HG02938 (cell line): ENCODE measurements at regions not wholly inside any gene's neighbourhood (a gene's known extent, or its start where the extent isn't known, plus 50 kb on each side); places are given as distances from the start of the nearest gene placed in this dataset.
"Not testable (repeated sequence)": the region's sequence is repeated elsewhere in the genome, so short reads cannot be mapped to it uniquely, and the experiment has no call there.

Experiments
- ATAC-seq: cut with Tn5 transposase; IDR thresholded peaks from one replicate; pipeline ENCODE4 v1.9.1; 2021; ENCODE audit warnings: mild to moderate bottlenecking, moderate library complexity; ENCODE audit not compliant: unreplicated experiment

DNA sequence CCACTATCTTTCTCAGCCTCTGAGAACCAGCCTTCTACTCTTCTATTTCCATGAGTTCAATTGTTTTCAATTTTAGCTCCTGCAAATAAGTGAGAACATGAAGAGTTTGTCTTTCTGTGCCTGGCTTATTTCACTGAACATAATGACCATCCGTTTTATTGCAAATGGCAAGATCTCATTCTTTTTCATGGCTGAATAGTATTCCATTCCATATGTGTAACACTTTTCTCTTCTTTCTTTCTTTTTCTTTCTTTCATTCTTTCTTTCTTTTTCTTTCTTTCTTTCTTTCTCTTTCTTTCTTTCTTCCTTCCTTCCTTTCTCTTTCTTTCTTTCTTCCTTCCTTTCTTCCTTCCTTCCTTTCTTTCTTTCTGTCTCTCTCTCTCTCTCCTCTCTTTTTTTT, 228.7 kb downstream of the SHOX start:
- ATAC-seq: no peak

DNA sequence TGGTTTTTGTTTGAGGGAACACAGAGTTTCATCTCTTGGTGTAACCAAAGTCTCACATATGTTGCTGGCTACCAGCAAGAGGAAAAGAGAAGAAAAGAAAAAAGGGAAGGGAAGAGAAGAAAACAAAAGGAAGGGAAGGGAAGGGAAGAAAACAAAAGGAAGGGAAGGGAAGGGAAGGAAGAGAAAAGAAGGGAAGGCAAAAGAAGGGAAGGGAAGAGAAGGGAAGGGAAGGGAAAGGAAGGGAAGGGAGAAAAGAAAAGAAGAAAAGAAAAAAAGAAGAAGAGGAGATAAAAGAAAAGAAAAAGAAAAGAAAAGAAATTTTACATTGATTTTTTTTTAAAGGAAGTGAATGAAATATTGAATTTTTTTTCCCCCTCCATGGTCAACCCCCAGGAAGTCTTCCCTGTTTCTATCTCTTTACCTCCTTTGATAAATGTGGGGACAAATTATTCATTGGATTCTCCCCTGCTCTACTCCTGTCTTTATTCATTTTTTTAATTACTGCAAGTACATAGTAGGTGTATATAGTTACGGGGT, 228.0 kb downstream of the SHOX start:
- ATAC-seq: no peak

DNA sequence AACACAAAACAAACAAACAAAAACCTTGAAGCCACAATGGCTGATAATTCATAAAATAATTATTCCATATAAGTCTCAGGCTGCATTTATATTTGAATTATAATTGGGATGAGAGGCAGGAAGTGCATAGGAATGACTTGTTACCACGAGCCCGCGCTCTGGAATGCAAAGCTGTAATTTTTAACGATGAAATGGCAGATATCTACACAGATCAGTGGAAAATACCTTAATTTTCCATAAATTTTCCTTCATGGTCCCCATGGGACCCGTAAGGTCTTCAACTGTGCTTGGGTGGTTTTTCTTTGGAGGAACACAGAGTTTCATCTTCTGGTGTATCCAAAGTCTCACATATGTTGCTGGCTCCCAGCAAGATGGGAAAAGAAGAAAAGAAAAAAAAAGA, 226.8 kb downstream of the SHOX start:
- no peak for ATAC-seq

DNA sequence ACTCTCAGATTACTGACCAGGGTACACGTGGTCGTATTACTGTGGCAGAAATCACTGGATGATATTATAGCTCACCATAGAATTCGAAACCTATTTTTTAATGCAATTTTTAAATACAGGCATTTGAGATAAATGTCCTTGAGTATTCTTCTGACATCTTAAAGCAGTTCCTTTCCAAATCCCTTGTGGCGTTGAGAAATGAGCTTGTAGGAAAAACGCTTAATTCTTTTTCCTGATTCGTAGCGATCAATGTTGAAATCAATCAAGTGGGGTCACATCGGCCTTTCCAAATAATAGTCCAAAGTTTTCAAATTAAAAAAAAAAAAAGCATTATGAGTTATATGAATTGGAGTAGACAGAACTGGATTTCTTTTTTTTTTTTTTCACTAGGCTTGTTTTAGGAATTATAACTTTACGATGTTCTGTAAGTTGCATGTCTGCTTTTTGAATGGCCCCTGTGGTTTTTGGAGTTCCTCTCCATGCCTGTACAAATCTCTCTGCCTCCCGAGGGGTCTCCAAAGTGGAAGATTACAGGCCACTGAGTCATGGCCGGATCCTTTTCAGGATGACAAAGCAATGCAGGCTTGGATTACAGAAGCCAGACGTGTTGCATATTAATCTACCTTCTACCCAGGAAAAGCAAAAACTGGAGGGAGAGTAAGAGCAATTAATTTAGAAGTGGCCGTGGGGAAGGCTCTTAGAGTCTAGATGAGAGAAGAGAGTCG, 226.1 kb downstream of the SHOX start:
- no peak for ATAC-seq

DNA sequence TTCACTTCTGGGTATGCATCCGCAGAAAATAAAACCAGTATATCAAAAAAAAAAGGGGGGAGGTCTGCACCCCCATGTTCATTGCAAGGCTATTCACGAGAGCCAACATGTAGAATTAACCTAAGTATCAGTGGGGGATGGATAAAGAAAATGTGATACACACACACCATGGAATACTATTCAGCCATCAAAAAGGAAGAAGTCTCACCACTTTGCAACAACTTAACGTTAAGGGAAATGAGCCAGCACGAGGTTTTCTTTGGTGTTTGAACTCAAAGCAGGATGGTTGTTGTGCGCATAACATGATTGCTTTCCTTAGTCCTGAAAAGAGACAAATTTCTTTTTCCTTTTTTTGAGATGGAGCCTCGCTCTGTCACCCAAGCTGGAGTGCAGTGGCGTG, 222.7 kb downstream of the SHOX start:
- no peak for ATAC-seq

DNA sequence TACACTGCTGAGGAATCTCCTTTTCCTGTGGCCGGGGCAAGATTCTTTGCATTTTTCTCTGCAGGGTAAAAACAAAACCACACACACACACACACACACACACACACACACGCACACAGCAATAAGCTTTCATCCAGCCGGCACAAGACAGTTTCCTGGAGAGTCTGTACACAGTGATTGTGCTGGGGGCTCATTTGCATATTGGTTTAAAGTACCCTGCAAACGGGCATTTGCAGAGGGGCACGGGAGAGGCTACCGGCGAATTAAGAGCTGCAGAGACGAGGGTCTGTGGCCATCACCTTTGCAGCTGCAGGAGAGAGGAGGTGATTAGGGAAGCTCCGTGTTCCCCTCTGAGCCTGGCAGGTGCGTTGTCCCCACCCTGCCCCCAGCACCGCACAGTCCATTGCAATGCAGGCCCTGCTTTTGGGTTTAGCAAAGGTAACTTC, 219.9 kb downstream of the SHOX start:
- no peak for ATAC-seq

DNA sequence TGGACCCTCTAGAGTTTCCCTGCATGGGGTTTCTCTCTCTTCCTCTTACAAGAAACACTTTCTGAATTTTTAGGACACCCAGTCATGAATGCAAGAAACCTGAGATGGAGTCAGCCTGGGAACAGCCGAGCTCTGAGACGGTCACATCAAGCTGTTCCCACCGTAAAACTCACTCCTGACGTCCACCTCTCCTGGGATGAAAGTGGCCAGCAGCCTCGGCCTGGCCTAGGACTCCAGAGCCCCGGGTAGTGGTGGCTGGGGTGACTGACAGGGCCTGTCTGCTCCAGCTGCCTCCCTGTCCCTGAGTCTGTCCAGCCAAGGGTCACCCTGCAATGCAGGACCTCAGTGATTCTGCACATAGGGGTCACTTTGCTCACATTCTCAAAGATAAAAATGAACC, 217.8 kb downstream of the SHOX start:
- ATAC-seq: no peak

DNA sequence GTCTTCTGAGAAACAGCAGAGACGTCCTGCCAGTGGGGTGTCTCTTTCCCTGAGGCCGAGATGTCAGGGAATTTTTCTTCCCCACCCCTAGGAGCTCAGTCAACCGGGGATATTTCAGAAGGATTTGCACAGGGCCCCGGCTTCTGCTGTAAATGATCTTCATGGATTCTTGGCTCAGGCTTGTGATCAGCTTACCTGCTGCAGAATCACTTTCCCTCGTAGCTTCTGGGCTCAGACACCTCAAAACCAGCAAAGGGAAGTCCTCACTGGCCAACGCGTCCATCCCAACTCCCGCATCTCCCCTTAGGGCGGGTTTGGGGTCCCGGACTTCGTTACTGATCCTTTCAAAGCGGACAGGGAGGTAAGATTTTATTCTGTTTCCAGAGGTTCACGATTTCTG, 212.7 kb downstream of the SHOX start:
- ATAC-seq: no peak

DNA sequence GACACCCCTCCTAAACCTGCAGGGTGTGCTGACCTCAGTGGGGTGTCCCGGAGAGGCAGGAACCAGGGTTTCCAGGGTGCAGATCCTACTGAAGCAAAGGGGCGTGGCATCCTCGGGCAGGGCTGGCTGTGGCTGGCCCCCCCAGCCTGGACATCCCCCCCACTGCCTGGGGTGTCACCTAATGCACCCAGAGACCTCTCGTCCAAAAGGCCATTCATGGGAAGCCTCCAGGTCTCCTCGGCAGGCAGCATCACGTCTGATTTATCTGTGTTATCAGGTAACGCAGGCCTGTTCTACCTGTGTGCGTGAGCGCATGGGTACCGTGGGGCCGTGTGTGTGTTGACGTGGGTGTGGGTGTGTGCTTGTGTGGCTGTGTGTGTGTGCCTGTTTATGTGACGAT, 210.0 kb downstream of the SHOX start:
- ATAC-seq: no peak

DNA sequence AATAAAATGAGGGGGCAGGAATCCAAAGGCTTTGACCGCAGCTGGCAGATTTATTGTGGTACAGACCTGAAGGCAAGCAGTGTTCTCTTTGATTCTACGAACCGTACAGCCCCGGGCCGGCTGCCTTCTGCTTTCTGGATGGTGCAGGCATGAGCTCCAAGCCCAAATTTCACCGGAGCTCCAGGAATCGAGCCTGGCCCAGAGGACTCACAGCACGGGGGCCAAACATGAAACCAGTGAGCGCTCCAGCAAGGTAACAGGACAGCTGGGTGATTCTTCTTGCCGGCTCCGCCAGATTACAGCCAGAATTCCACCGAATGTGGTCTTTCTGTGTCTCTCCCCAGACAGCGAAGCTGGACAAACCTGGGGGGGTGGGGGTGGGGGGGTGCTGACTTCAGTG, 208.1 kb downstream of the SHOX start:
- ATAC-seq: not testable (repeated sequence)

DNA sequence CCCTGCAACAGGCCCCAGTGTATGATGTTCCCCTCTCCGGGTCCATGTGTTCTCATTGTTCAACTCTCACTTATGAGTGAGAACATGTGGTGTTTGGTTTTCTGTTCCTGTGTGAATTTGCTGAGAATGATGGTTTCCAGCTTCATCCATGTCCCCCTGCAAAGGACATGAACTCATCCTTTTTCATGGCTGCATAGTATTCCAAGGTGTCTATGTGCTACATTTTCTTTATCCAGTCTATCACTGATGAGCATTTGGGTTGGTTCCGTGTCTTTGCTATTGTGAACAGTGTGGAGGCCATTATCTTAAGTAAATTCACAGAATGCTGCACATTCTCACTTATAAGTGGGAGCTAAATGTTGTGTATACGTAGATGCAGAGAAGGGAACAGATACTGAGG, 205.3 kb downstream of the SHOX start:
- not testable (repeated sequence) for ATAC-seq

DNA sequence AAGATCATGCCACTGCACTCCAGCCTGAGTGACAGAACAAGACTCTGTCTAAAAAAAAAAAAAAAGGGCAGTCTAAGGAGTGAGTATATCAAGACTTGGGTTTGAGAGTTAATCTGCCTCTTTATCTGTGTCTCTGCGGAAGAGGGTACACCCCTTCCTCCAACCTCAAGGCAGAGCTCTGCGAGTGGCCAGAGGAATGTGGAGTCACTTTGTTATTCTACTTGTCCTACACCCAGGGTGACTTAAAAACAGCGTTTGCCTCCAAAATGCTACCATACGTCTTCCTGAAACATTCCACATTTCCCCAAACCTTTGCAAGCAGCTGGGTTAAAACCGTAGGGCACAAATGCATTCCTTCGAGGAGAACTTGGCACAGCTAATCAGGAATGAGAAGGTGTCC, 199.9 kb downstream of the SHOX start:
- no peak for ATAC-seq

DNA sequence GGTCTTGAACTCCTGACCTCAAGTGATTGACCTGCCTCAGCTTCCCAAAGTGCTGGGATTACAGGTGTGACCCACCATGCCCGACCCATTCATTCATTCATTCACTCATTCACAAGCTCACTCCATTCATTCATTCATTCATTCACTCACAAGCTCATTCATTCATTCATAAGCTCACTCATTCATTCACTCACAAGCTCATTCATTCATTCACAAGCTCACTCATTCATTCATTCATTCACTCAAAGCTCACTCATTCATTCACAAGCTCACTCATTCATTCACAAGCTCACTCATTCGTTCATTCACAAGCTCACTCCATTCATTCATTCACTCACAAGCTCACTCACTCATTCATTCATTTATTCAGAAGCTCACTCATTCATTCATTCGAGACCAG, 198.6 kb downstream of the SHOX start:
- no peak for ATAC-seq

DNA sequence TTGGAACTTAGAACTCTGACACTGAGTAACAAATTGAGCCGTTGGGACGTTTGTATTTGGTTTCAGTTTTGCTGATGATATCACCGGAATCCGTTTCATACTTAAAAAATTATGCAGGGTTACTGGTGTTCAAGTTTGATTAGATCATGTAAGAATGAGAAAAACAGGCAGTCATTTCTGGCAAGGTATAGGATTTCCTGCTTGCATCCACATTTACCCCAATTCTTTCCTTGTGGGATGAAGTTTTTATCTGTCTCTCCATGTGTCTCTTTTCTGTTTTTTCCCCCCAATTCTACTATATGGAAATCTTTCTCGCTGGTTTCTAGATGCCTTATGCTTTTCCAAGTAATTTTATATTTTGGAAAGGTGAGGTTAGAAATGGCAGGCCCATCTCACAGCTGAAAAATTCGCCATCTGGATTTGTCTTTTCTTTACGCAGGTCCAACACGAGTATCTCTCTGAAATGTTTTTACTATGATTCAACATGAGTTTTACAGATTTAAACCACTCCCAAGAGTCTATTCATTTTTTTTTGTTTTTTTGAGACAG, 197.9 kb downstream of the SHOX start:
- ATAC-seq: no peak

DNA sequence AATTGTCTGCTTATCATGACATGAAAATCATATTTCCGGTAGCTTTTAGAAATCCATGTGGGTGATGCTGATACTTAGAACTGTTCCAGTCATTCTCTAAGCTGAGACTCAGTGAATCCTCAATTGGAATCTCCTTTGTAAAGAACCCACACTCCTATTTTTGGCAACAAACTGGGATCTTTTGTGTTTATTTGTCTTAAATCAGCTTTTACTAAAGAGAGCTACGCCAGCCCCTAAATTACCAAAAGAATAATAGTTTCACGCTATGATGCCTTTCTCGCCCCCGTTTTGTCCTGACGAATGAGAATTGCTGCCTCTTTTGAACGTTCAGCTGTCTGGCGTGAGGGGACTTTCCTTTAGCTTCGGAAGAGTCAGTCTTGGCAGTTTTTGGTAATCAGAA, 195.9 kb downstream of the SHOX start:
- ATAC-seq: no peak

DNA sequence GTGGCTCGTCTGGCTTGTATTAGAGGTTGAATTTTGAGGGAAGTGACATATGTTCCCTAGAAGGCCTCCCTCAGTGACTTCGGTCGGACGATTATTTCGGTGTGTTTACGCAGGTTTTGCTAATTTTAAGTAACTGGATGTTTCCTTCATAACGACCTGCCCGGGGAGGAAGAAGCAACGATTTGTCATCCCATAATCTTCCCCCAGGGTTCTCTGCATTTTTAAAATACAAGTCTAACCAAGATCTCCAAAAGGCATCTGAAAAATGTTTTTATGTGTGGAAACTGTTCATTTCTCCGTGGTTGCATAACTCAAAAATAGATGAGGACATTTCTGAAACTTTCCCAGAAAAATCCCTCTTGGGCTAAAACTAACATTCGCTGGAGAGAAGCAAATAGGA, 195.4 kb downstream of the SHOX start:
- ATAC-seq: no peak

DNA sequence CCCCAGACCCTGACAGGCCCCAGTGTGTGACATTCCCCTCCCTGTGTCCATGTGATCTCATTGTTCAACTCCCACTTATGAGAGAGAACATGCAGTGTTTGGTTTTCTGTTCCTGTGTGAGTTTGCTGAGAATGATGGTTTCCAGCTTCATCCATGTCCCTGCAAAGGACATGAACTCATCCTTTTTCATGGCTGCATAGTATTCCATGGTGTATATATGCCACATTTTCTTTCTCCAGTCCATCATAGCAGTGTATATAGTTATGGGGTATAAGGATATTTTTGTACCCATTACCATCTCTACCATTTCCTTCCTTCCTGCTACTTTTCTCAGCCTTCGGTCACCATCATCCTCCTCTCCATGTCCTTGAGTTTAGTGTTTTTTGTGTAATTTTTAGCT, 192.5 kb downstream of the SHOX start:
- ATAC-seq: not testable (repeated sequence)

DNA sequence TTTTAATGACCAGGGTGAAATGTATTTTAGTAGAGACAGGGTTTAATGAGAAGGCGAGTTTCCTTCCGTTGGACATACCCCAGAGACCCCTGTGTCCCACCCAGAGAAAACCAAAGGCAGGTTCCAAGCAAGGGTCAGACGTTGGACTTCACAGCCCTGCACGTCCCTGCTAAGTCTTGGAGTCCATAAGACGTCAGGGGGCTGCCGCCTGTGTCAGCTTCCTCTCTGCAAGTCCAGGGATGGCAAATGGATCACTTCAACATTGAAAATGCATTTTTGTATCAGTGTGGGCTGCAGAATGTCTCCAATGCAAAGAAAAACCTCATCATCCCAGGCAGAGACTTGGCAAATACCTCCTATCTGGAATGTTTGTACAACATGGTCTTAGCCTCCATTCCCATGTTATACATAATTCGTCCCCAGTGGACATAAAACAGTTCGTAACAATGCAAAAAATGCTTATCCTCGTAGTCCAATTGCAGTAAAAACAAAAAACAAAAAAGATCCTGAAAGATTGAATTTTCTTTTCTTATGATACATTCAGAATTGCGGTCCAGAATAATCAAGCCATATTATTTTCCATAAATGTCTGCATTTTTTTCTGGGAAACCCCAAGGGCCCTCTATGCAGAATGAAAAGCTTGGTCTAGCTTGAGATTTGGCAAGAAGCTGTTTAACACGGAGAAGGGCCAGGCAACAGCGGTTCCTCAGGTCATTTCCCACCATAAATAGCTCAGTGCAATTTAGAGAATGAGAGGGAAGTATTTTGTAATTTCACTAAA, 190.9 kb downstream of the SHOX start:
- no peak for ATAC-seq

DNA sequence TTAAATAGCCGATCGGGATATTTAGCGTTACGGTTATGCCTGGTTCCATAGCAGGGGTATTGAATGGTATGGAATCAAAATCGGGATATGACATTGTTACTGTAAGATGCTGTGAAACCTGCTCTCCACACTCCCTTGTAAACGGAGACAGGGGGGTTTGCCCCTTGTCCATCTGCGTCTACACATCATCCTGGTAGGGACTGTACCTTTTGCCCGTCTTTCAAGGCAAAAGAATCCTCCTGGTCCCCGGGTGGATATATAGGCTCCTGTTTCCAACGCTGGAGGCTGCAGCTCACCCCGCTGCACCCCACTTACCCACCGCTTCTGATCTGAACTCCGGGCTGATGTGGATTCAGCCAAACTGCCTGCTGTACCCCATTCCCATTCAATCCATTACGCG, 189.1 kb downstream of the SHOX start:
- ATAC-seq: no peak

DNA sequence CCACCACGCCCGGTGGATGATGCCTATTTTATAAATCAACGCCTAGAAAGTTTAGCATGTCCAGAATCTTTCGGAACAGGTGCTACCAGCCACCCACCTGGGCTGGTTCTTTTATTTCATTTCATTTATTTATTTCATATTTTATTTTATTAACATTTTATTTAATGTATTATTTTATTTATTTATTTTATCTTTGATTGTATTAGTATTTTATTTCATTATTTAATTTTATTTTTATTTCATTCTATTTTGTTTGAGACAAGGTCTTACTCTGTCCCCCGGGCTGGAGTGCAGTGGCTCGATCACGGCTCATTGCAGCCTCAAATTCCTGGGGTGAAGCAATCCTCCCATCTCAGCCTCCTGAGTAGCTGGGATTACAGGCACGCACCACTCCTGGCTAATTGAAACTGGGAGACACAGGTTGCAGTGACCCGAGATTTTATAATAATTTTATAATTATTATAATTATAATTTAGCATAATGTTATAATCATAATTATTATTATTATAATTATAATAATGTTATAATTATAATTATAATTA, 187.2 kb downstream of the SHOX start:
- no peak for ATAC-seq

DNA sequence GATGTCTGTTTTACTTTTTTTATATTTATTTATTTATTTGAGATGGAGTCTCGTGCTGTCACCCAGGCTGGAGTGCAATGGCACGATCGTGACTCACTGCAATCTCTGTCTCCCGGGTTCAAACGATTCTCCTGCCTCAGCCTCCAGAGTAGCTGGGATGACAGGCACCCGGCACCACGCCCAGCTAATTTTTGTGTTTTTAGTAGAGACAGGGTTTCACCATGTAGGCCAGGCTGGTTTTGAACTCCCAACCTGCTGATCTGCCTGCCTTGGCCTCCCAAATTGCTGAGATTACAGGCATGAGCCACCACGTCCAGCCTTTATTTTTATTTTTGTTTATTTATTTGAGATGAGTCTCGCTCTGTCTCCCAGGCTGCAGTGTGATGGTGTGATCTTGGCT, 186.6 kb downstream of the SHOX start:
- ATAC-seq: not testable (repeated sequence)

DNA sequence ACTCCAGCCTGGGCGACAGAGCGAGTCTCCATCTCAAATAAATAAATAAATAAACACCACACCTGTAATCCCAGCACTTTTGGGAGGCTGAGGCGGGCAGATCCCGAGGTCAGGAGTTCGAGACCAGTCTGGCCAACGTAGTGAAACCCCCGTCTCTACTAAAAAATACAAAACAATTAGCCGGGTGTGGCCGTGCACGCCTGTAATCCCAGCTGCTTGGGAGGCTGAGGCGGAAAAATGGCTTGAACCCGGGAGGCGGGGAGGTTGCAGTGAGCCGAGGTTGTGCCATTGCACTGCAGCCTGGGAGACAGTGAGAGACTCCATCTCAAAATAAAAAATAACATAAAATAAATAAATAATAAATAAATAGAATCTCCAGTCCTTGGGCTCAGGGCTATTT, 185.8 kb downstream of the SHOX start:
- ATAC-seq: no peak
